ENCODE measurements at regions not wholly inside any gene's neighbourhood (a gene's known extent, or its start where the extent isn't known, plus 50 kb on each side); places are given as distances from the start of the nearest gene placed in this dataset.

- Histone ChIP-seq H4K20me1 (no peaks in the 10 kb centered on the region), H3K36me3 (no peaks in the 10 kb centered on the region), H3K4me2 (no peak overlapping the region), H3K27ac (no peak overlapping the region), H3K4me1 (peaks cover 26% of the 10 kb centered on the region), H3K4me3 (no peak overlapping the region), H3K9me3 (no peaks in the 10 kb centered on the region; the same call in 1 of the 2 replicates), H3K9ac (no peak overlapping the region), H3K27me3 (no peaks in the 10 kb centered on the region)
- TF ChIP-seq Cebpa-rat (IDR thresholded peaks at IDR 0.05), result no peak
Observed at GRCh38 chr15:92565351-92566125, 90.0 kb downstream of the FAM174B start.

GRCh38 chr15:92561754-92562153 is 93.8 kb downstream of the FAM174B start:
- Histone ChIP-seq H3K4me3 (no peak overlapping the region), H3K27me3 (no peaks in the 10 kb centered on the region), H4K20me1 (no peaks in the 10 kb centered on the region), H3K9me3 (no peaks in the 10 kb centered on the region; the same call in 1 of the 2 replicates), H3K4me2 (no peak overlapping the region), H3K4me1 (peaks cover 26% of the 10 kb centered on the region), H3K9ac (no peak overlapping the region), H3K27ac (no peak overlapping the region), H3K36me3 (no peaks in the 10 kb centered on the region)
- no peak for TF ChIP-seq Cebpa-rat (IDR thresholded peaks at IDR 0.05)

GRCh38 chr15:92553317-92553716 is 102.3 kb downstream of the FAM174B start:
- H3K27ac ChIP-seq, result no peak overlapping the region
- H4K20me1 ChIP-seq, result no peaks in the 10 kb centered on the region
- no peaks in the 10 kb centered on the region for H3K36me3 ChIP-seq
- no peak overlapping the region for H3K9ac ChIP-seq
- no peak for TF ChIP-seq Cebpa-rat (IDR thresholded peaks at IDR 0.05)
- no peaks in the 10 kb centered on the region for H3K27me3 ChIP-seq
- H3K4me1 ChIP-seq, result no peaks in the 10 kb centered on the region
- no peak overlapping the region for H3K4me3 ChIP-seq
- H3K4me2 ChIP-seq, result no peak overlapping the region
- no peaks in the 10 kb centered on the region for H3K9me3 ChIP-seq

GRCh38 chr15:92545996-92546395 is 109.6 kb downstream of the FAM174B start:
- Histone ChIP-seq H3K9me3 (peaks cover 6% of the 10 kb centered on the region; the same call in 1 of the 2 replicates), H3K4me2 (no peak overlapping the region), H3K27me3 (no peaks in the 10 kb centered on the region), H3K4me1 (no peaks in the 10 kb centered on the region), H3K9ac (no peak overlapping the region), H4K20me1 (no peaks in the 10 kb centered on the region), H3K4me3 (no peak overlapping the region), H3K36me3 (no peaks in the 10 kb centered on the region), H3K27ac (no peak overlapping the region)
- TF ChIP-seq Cebpa-rat (IDR thresholded peaks at IDR 0.05), result no peak

GRCh38 chr15:92541291-92542200 is 114.0 kb downstream of the FAM174B start:
- no peak overlapping the region for H3K27ac ChIP-seq
- H3K4me3 ChIP-seq, result no peak overlapping the region
- no peaks in the 10 kb centered on the region for H3K36me3 ChIP-seq
- no peak for TF ChIP-seq Cebpa-rat (IDR thresholded peaks at IDR 0.05)
- no peaks in the 10 kb centered on the region for H3K27me3 ChIP-seq
- no peak overlapping the region for H3K9ac ChIP-seq
- H3K9me3 ChIP-seq, result peaks cover 21% of the 10 kb centered on the region
- no peaks in the 10 kb centered on the region for H3K4me1 ChIP-seq
- no peaks in the 10 kb centered on the region for H4K20me1 ChIP-seq
- no peak overlapping the region for H3K4me2 ChIP-seq

- no peak overlapping the region for H3K4me3 ChIP-seq
- H3K27ac ChIP-seq, result no peak overlapping the region
- H3K9ac ChIP-seq, result no peak overlapping the region
- H3K9me3 ChIP-seq, result peaks cover 43% of the 10 kb centered on the region
- H3K4me2 ChIP-seq, result no peak overlapping the region
- no peaks in the 10 kb centered on the region for H4K20me1 ChIP-seq
- TF ChIP-seq Cebpa-rat (IDR thresholded peaks at IDR 0.05), result no peak
- no peaks in the 10 kb centered on the region for H3K27me3 ChIP-seq
- H3K4me1 ChIP-seq, result no peaks in the 10 kb centered on the region
- no peaks in the 10 kb centered on the region for H3K36me3 ChIP-seq
Observed at GRCh38 chr15:92538115-92538514, 117.5 kb downstream of the FAM174B start.

GRCh38 chr15:92533298-92533697 is 122.3 kb downstream of the FAM174B start:
- Histone ChIP-seq H3K4me3 (no peak overlapping the region), H3K9me3 (peaks cover 37% of the 10 kb centered on the region), H3K27ac (no peak overlapping the region), H3K27me3 (no peaks in the 10 kb centered on the region), H3K4me1 (no peaks in the 10 kb centered on the region), H4K20me1 (no peaks in the 10 kb centered on the region), H3K9ac (no peak overlapping the region), H3K36me3 (no peaks in the 10 kb centered on the region), H3K4me2 (no peak overlapping the region)
- no peak for TF ChIP-seq Cebpa-rat (IDR thresholded peaks at IDR 0.05)

- Histone ChIP-seq H3K27ac (no peak overlapping the region), H3K4me2 (no peak overlapping the region), H3K4me3 (no peak overlapping the region), H3K36me3 (no peaks in the 10 kb centered on the region), H3K9me3 (peaks cover 35% of the 10 kb centered on the region), H3K9ac (no peak overlapping the region), H4K20me1 (no peaks in the 10 kb centered on the region), H3K4me1 (no peaks in the 10 kb centered on the region), H3K27me3 (no peaks in the 10 kb centered on the region)
- TF ChIP-seq Cebpa-rat (IDR thresholded peaks at IDR 0.05), result no peak
Observed at GRCh38 chr15:92531406-92531805, 124.2 kb downstream of the FAM174B start.

- H3K9ac ChIP-seq, result no peak overlapping the region
- no peaks in the 10 kb centered on the region for H3K27me3 ChIP-seq
- no peaks in the 10 kb centered on the region for H4K20me1 ChIP-seq
- no peaks in the 10 kb centered on the region for H3K36me3 ChIP-seq
- H3K9me3 ChIP-seq, result peaks cover 14% of the 10 kb centered on the region
- H3K4me3 ChIP-seq, result no peak overlapping the region
- TF ChIP-seq Cebpa-rat (IDR thresholded peaks at IDR 0.05), result no peak
- H3K4me2 ChIP-seq, result no peak overlapping the region
- peaks cover 4% of the 10 kb centered on the region; the same call in 1 of the 2 replicates for H3K4me1 ChIP-seq
- no peak overlapping the region for H3K27ac ChIP-seq
Observed at GRCh38 chr15:92528736-92529135, 126.8 kb downstream of the FAM174B start.

- H3K4me1 ChIP-seq, result peaks cover 4% of the 10 kb centered on the region; the same call in 1 of the 2 replicates
- no peak overlapping the region for H3K4me3 ChIP-seq
- H4K20me1 ChIP-seq, result no peaks in the 10 kb centered on the region
- no peak overlapping the region for H3K9ac ChIP-seq
- H3K36me3 ChIP-seq, result no peaks in the 10 kb centered on the region
- H3K27me3 ChIP-seq, result no peaks in the 10 kb centered on the region
- H3K27ac ChIP-seq, result no peak overlapping the region
- peaks cover 14% of the 10 kb centered on the region for H3K9me3 ChIP-seq
- H3K4me2 ChIP-seq, result no peak overlapping the region
- TF ChIP-seq Cebpa-rat (IDR thresholded peaks at IDR 0.05), result no peak
Observed at GRCh38 chr15:92527197-92527596, 128.4 kb downstream of the FAM174B start.

All from BLaER1 (cell line).